Kidney glomerular epithelial cell (primary cell): ENCODE measurements at regions not wholly inside any gene's neighbourhood (a gene's known extent, or its start where the extent isn't known, plus 50 kb on each side); places are given as distances from the start of the nearest gene placed in this dataset.

Experiments
- DNase-seq: peaks from one replicate; lab custom pipeline; 2025; lab: John Stamatoyannopoulos, UW

GRCh38 chr3:148642616-148643015 lies 55.1 kb upstream of the AGTR1 start:
- no peak for DNase-seq

GRCh38 chr3:148643389-148643840 lies 54.3 kb upstream of the AGTR1 start:
- no peak for DNase-seq

GRCh38 chr3:148646126-148646665 lies 51.5 kb upstream of the AGTR1 start:
- DNase-seq: no peak
